NCI-H82 (cell line): ENCODE measurements at regions not wholly inside any gene's neighbourhood (a gene's known extent, or its start where the extent isn't known, plus 50 kb on each side); places are given as distances from the start of the nearest gene placed in this dataset.

Source experiments
- DNase-seq: peaks from one replicate; lab custom pipeline; 2025; lab: John Stamatoyannopoulos, UW

DNA sequence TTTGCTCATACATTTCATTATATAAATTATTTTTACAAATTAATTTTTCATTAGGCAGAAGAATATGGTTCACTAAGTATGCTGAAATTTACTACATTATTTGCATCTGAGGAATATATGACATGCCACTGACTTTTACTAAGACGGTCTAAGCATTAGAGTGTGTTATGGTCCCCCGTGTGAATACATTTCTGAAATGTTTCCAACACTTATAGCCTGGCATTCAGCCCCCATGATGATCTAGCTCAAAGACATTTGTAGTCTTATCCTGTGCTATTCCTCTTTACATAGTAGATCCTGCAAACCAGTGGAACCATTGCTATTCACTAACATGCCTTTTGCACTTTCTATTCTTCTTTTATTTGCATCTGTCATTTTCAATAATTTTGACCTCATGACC is 1878.0 kb downstream of the MRPL39 start:
- no peak for DNase-seq

DNA sequence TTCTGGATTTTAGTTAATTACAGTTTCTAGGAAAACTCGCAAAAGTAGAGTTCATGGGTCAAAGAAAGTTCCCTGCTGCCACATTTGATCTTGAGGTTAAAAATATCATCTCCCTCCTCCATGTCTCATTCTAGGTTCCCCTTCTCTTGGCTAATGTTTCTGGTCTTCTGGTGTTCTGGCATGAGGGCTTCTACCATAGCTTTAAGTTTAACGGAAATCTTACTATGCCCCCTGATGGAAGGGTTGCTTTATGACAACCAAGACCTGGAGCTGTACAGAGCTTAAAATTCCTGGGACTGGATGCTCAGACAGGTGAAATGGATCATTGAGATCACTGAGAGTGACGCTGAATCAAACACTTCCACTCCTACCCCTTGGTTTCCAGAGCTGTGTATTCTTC is 1881.7 kb downstream of the MRPL39 start:
- peak; percentile 59 for DNase-seq

DNA sequence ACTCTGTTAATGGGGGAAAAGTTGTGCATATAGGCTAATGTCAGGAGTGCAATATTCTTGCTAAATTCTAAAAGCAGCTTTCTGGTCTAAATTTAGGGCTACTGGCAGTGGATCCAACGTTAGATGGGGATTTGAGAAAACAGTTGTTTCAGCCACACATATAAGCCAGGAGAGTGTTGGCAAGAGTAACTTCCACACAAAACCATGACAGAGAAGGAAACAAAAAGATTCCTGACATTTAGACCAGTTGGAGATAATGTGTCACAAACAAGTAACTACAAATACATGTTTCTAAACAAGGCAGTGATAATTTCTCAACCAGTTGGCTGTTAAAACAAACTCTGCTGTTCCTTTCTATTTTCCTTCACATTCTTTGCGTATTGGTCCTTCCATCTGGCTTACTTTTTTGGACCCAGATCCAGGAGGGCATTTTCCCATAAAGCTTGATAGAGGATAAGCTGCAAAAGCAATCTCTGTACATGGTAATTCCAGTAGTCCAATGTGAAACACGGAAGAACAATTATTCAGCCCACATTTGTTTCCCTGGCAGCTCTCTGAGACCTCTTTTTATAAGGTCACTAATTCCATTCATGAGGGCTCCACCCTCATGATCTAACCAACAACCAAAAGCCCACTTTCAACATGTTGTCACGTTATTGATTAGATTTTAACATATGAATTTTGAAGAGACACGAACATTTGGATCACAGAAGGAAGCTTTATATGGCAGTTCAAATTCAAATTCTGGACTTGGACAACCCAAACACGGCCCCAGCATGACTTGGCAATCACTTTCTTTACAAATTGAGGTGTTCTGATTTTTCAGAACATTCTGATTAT is 1888.6 kb downstream of the MRPL39 start:
- DNase-seq, result no peak

DNA sequence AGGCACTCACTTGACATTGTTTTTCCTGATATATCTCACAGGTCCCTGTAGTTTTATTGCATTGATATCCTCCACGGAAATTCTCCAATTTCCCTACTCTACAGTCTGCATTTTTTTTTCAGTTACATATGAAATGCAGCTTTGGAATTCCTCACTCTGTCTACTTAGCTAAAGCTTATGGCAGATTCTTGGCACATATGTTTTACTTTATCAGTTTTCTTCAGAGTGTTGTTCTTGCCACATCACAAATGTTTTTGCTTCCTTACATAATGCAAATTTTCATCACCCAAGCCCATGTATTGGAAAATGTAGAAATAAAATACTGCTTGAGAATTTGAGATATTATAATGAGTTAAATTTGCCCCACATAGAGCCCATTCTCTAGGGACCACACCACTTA is 1895.1 kb downstream of the MRPL39 start:
- DNase-seq, result no peak

DNA sequence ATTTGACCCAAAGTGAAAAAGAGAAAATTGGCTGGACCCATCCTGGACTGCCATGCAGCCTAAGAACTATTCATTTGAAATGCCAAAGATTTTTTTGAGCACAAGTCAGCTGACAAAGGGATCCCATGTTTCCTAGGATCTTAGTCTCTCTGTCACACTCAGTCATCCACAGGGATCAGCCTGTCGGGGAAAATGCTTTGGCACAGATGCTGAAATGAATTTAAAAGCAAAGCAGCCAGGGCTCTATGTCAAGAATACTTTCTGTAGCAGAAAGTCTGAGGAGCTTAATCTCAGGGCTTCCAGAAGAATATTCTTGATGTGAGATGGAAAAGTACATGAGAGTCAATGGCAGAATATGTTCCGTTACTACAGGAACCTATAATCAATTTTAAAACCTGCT is 1900.8 kb downstream of the MRPL39 start:
- DNase-seq, result no peak

DNA sequence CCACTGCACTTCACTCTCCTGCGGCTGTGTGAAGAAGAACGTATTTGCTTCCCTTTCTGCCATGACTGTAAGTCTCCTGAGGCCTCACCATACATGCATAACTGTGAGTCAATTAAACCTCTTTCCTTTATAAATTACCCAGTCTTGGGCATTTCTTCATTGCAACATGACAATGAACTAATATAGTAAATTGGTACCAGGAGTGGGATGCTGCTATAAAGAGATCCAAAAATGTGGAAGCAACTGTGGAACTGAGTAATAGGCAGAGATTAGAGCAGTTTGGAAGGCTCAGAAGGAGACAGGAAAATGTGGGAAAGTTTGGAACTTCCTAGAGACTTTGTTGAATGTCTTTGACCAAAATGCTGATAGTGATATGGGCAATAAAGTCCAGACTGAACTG is 1907.9 kb downstream of the MRPL39 start:
- no peak for DNase-seq

DNA sequence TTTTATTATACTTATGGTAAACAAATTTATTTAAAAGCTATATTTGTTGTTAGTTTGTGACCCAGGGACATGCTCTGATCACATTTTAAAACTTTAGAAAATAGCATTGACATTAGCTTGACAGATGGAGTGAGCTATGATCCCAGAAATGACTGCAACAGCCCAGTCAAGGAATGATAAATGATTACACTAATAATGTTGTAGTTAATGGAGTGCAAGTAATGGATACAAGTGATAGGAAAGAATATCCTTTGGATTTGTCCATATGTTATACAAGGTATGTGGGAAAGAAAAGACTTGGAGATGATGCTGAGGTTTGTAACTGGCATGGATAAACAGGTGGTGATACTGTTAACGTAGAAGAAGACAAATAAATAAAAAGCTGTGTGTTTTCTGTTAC is 1908.7 kb downstream of the MRPL39 start:
- DNase-seq, result no peak

DNA sequence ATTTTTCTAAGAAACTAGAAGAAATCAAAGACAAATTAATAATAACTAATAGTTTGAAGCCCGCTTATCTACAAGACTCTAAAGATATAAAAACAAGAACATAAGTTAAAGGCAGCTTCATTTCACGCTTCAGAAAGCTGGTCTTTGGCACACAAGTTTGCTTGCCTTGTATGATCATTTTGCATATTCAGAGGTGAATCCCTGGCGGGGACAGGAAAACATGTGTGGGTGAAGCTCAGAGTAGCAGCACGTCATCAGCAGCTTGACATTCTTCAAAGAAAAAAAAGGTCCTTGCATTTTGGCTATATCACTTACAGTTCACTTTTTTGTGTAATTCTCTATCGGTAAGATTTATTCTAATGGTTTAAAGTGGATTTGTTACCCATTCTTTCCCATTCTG is 1911.8 kb downstream of the MRPL39 start:
- DNase-seq, result no peak

DNA sequence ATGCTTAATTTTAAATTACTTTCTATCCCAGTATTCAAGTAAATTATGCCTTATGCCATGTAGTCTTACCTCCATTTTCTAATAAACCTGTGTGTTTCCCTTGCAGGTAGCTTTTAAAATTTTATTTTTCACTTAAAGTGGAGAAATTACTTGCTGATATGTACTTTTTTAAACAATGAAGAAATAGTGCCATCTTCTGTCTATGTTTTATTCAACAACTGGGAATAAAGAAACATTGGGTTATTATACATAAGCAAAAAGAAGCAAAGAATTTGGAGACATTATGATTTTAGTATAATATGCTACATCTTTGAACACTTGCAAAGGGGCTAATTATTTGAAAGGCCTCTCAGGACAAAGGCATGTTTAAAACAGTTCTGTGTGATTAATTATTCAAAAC is 1912.9 kb downstream of the MRPL39 start:
- no peak for DNase-seq

DNA sequence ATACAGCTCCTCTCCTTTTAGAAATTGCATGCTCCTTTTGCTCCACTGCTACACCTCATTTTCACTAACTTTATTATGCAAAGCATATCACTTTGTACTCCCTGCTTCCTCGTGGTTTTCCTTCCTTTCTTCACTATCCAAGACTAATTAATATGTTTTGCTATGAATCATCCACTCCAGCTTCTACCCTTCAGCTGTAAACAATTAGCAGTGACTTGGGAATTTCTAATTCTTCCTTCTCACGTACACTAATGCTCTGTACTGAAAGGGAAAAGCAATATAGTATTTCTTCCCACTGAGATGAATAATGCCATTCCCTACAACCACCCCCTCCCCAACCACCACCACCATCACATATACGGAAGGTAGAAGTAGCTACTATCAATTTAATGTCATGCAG is 1917.0 kb downstream of the MRPL39 start:
- DNase-seq, result no peak

DNA sequence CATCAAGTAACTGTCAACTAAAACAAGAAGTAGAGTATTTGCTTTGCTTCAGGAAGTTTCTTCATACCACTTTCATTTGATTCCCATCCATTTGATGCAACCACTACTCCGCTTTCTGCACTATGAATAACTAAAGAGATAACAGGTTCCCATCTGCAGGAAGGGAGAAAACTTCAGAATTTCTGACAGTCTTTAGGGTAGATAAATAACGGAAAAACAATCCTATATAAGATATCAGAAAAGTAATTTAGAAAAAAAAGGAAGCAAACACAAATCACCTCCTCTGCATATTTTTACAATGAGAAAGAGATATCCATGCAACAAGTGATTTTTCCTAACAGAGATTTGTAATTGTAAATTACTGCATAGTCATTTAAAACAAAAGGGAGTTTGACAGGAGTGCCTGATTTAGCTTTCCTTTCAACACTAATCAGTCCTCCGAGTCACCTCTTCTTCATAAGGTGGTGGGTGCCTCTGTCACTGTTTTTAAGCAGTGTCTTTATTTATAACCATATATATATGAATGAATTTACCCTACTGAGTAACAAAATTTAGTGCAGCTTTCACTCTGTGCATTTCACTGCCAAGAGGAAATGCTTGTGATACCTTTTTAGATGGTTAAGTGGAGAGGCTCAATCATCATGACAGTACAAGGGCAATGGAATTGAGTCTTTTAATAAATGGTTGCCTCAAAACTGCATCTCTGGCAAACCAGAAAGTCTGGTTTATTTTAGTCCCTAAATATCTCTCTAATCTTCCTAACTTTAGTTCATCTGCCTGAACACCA is 1920.4 kb downstream of the MRPL39 start:
- DNase-seq, result no peak

DNA sequence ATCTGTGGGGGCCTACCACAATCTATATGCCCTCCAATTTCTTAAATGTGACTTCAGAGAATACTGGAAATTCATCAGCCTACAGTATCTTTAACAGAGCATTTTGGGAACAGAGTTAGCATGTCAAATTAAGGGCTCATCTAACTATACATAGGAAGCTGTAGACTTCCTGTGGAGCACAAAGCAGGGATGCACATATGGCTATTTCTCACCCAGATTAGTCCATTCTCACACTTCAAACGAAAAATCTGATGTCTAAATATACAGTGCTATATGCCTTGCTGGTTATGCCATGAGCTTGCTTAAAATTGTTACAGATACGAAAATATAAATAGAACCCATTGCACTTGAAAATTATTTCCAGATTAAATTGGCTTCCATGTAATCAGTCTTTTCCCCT is 1922.8 kb downstream of the MRPL39 start:
- no peak for DNase-seq

DNA sequence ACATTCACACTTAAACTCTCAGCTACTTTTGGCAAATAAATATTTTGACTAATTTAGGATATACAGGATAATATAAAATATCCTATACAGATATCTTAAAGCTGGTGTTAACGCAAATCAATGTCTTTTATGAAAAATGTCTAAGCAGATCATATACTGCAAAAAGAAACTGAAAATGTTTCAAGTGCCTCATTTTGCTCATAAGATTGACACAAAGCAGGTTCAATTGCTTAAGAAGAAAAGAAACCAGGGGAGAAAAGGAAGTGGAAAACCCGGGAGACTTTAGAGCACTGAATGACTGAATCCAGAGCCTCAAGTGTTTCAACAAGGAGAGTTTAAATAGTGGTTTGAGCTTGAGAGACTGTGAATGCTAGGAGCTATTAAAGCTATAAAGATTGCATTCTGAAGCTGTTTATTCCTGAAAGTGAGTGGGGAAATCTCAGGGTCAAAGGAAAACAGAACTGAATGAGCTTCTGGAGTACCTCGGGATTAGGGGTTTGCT is 1943.0 kb downstream of the MRPL39 start:
- DNase-seq, result no peak

DNA sequence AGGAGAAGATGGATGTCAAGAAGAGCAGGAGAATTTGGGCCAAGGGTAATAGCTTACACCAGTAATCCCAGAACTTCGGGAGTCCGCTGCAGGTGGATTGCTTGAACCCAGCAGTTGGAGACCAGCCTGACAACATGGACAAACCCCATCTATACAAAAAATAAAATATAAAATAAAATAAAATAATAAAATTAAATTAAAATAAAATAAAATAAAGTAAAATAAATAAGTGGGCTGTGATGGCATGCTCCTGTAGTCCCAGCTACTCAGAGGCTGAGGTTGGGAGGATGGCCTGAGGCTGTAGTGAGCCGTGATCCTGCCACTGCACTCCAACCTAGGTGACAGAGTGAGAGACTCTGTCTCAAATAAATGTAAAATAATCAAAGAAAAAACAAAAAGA is 1946.7 kb downstream of the MRPL39 start:
- DNase-seq, result no peak

DNA sequence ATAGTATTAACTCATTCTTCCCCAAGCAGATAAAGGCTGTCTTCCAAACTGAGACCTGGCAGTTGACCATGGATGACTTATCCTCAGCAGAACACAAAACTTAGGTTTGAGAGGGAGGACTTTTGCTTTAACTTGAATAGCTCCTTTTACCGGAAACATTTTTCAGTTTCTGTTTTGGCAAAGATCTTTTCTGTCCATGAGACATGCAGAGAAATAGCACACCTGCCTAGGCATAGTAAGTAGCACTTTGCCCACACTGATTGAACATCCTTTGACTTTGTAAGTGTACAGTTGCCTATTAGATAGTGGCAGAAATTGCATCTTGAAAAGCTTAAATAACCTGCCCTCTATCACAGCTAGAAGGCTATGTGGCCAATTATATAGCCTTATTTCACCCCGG is 1962.5 kb downstream of the MRPL39 start:
- DNase-seq, result no peak

DNA sequence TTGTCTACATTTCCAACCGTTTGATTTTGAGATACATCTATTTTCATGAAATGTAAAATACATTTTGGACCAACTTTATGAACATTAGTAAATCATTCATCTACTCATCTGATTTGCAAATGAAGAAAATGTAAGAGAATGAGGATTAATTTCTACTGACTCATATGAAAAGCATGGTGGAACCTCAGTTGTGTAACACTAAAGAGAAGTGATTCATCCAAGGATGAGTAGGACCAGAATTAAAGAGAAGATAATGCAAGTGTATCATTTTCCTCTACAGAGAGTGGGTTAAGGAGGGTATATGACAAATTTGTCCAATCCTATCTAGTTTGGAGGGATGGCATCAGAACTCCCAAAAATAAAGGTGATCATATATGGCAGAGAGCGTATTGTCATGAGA is 1967.6 kb downstream of the MRPL39 start:
- no peak for DNase-seq

DNA sequence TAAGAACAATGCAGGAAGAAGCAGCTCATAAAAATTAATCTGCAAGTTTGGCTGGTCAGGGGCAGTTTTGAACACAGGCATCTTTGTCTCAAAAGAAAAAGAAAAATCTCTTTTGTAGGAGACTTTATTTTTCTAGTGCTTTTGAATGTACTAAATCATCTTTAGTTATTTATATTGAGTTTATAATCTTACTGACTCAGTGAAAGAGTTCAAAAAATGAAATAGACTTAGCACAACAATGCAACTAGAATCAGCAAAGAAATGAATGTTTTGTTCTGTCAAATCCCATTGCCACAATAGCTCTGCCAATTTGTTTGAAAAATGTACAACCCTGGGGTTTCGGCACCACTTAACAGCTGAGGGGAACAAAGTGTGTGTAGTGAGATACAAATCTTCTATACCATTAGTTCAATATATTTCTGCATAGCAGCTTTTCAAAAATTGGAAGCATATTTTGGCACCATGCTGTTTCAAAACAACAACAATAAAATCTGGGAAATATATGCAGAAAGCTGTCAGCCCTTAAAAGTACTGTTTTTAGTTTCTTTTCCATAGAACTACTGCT is 1969.1 kb downstream of the MRPL39 start:
- no peak for DNase-seq

DNA sequence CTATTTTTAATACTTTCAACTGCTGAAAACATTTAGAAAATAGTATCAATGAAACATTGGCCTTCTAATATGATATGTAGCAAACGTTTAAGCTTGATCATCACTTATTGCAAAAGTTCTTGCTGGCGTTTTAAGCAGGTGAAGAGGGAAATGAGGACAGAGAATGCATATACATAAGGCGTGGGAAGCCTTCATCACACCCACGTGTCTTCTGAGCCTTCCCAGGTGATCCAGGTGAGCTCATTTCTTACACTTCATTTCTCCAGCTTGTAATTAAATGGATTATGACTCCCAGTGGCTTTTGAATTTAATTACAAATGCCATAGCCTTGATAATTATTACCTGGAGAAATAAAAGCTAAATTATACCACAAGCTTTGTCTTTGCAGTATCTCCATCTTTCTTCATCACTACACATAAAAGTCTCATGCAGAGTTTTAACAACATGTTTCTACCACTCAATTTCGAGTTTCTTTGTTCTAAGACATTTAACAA is 1973.8 kb downstream of the MRPL39 start:
- no peak for DNase-seq

DNA sequence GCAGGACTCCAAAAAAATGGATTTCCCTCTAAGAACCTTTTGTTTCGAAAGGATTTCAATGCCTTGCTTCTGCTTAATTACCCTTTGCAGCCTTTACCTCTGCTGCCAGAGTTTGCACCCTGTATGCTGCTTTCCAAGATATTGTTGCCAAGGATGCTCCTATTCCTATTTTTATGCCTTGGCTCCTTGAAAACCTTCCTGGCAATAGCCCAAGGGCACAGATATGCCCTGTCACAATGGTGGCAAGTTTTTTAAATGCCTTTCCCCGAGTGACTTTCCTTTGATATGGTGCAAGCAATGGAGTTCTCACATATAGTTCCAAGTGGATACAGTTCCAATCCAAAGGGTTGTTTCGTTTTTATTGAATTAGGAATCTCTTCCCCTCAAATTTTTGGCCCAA is 1983.0 kb downstream of the MRPL39 start:
- DNase-seq, result no peak

DNA sequence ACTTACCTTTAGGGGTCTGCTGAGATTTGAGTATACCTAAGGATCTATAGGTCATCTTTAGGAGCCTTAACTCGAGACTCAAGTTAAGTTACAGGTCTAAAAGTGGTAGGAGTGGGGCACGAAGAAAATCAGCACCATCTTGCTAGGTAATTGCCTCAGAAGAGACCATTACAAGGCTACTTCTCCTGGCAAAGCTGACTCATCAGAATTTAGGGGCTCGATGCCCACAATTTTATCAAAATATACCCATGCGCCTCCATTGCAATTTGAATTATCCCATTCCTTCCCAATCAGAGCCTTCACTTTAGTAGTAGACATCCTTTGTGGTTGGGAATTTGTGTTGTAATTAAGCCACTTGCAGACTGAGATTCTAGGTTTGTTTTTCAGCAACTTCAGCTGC is 1994.3 kb downstream of the MRPL39 start:
- DNase-seq, result no peak

DNA sequence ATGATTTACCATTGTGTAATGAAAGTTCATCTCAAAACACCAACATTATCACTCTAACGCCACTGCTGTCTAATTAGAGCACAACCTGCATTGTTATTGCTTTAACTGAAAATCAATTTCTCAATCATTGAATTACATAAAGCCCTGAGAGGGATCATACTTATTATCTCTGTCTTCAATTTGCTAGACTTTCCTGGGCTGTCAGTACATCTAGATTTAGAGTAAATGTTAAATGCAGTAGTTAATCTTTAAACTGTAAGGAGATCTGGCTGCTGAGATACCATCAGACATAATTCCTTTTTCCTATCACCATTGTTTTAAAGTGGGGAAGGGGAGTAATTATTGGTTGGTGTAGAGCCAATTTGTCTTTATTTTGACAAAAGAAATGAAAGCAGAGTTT is 1995.1 kb downstream of the MRPL39 start:
- no peak for DNase-seq

DNA sequence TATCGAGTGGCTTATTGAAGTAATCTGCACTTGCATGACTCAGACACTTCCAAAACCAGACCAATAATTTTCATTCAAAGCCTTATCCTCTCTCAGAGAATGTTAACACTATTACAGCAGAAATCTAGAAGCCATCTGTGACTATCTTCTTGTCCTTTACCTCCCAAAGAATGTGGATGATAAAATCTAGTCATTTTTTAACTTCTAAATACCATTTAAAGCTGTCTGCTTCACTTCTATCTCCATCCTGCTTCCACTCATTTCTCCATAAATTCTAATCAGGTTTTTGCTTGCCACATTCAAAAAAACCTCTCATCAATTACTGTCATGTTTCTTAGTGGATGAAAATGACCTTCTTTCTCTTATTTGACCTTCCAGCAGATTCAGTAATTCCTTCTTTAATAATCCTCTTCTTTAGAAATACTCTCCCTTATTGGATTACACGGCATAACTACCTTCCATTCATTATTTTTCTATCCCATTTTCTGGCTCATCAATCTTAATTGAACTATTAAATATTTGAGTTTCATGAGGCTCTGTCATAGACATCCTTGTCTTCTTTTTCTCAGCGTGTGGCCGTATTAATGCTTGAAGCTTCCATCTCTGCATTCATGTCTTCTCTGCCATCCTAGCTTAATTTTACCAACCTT is 1999.4 kb downstream of the MRPL39 start:
- peak; percentile 56 for DNase-seq
